ENCODE measurements at regions not wholly inside any gene's neighbourhood (a gene's known extent, or its start where the extent isn't known, plus 50 kb on each side); places are given as distances from the start of the nearest gene placed in this dataset.

GRCh38 chr6:132115714-132116366 lies 164.7 kb upstream of the CCN2 start:
- DNase-seq (ENCODE audit: low read depth, low spot score) (no peak), ATAC-seq (no peak)
- intact Hi-C loops (cut with micrococcal nuclease) = no loop called here
- Histone ChIP-seq H3K36me3 (ENCODE audit: control insufficient read depth in 1 of 2, insufficient read depth in 2 of 2, low read length in 2 of 2) (no peaks in the 10 kb centered on the region), H3K79me2 (ENCODE audit: insufficient read depth, low read length) (no peaks in the 10 kb centered on the region), H3K27ac (ENCODE audit: low read depth, low read length) (no peak overlapping the region), H2AFZ (ENCODE audit: low read depth, low read length, poor library complexity, severe bottlenecking) (no peak overlapping the region), H3K4me2 (ENCODE audit: low read length) (no peak overlapping the region), H4K20me1 (ENCODE audit: insufficient read depth) (no peaks in the 10 kb centered on the region), H3K4me3 (replicated peaks in 1 of 2; ENCODE audit: low read depth in 1 of 2, low read length in 2 of 2) (no peak overlapping the region), H3K9me2 (ENCODE audit: insufficient read depth) (no peaks in the 10 kb centered on the region), H3K9me3 (ENCODE audit: control insufficient read depth in 1 of 2, insufficient read depth in 1 of 2, low read depth in 1 of 2, low read length in 2 of 2) (no peaks in the 10 kb centered on the region), H3K9ac (ENCODE audit: low read length) (no peak overlapping the region), H3K27me3 (ENCODE audit: insufficient read depth, low read length) (no peaks in the 10 kb centered on the region), H3K4me1 (ENCODE audit: control insufficient read depth in 1 of 2, insufficient read depth in 2 of 2, low read length in 2 of 2) (no peaks in the 10 kb centered on the region)
- ChIA-PET POLR2A (no interaction called here), RAD21 (ENCODE audit: low non-redundant PET in 1 of 2, low total read pairs in 2 of 2, uncharacterized antibody in 2 of 2, unreplicated experiment in 2 of 2) (no interaction called here), CTCF (no interaction called here)
- no peak for TF ChIP-seq ATF3 (IDR thresholded peaks at IDR 0.05)
- TF ChIP-seq, protein P1, sequence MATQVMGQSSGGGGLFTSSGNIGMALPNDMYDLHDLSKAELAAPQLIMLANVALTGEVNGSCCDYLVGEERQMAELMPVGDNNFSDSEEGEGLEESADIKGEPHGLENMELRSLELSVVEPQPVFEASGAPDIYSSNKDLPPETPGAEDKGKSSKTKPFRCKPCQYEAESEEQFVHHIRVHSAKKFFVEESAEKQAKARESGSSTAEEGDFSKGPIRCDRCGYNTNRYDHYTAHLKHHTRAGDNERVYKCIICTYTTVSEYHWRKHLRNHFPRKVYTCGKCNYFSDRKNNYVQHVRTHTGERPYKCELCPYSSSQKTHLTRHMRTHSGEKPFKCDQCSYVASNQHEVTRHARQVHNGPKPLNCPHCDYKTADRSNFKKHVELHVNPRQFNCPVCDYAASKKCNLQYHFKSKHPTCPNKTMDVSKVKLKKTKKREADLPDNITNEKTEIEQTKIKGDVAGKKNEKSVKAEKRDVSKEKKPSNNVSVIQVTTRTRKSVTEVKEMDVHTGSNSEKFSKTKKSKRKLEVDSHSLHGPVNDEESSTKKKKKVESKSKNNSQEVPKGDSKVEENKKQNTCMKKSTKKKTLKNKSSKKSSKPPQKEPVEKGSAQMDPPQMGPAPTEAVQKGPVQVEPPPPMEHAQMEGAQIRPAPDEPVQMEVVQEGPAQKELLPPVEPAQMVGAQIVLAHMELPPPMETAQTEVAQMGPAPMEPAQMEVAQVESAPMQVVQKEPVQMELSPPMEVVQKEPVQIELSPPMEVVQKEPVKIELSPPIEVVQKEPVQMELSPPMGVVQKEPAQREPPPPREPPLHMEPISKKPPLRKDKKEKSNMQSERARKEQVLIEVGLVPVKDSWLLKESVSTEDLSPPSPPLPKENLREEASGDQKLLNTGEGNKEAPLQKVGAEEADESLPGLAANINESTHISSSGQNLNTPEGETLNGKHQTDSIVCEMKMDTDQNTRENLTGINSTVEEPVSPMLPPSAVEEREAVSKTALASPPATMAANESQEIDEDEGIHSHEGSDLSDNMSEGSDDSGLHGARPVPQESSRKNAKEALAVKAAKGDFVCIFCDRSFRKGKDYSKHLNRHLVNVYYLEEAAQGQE (IDR thresholded peaks at IDR 0.05; ENCODE audit: low read depth) = no peak
- TF ChIP-seq SRF (IDR thresholded peaks at IDR 0.05; ENCODE audit: low read depth) = no peak
- TF ChIP-seq SP1 (IDR thresholded peaks at IDR 0.05; ENCODE audit: low read depth) = no peak
- TF ChIP-seq EGR1 (IDR thresholded peaks at IDR 0.05; ENCODE audit: low read depth) = no peak
- TF ChIP-seq CEBPB (IDR thresholded peaks at IDR 0.05; ENCODE audit: low read depth) = no peak
- no peak for TF ChIP-seq JUND (IDR thresholded peaks at IDR 0.05)
- TF ChIP-seq ZNF274 (IDR thresholded peaks at IDR 0.05; ENCODE audit: low read depth, low read length) = no peak
- TF ChIP-seq, protein P2, sequence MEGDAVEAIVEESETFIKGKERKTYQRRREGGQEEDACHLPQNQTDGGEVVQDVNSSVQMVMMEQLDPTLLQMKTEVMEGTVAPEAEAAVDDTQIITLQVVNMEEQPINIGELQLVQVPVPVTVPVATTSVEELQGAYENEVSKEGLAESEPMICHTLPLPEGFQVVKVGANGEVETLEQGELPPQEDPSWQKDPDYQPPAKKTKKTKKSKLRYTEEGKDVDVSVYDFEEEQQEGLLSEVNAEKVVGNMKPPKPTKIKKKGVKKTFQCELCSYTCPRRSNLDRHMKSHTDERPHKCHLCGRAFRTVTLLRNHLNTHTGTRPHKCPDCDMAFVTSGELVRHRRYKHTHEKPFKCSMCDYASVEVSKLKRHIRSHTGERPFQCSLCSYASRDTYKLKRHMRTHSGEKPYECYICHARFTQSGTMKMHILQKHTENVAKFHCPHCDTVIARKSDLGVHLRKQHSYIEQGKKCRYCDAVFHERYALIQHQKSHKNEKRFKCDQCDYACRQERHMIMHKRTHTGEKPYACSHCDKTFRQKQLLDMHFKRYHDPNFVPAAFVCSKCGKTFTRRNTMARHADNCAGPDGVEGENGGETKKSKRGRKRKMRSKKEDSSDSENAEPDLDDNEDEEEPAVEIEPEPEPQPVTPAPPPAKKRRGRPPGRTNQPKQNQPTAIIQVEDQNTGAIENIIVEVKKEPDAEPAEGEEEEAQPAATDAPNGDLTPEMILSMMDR (IDR thresholded peaks at IDR 0.05 in 2 of 3, conservative IDR thresholded peaks at IDR 0.05 in 1 of 3; ENCODE audit: borderline replicate concordance in 1 of 3, insufficient read depth in 1 of 3, low read depth in 2 of 3, low read length in 2 of 3) = no peak
- no peak for TF ChIP-seq EZH2phosphoT487 (IDR thresholded peaks at IDR 0.05; ENCODE audit: borderline replicate concordance)
- TF ChIP-seq ZFX (IDR thresholded peaks at IDR 0.05) = no peak
- TF ChIP-seq ELF1 (IDR thresholded peaks at IDR 0.05; ENCODE audit: borderline replicate concordance, low read depth) = no peak
- no peak for TF ChIP-seq YY1 (IDR thresholded peaks at IDR 0.05; ENCODE audit: extremely low read depth, insufficient replicate concordance, low read depth, low read length)
- no peak for TF ChIP-seq POLR2AphosphoS5 (IDR thresholded peaks at IDR 0.05; ENCODE audit: low read depth, low read length)
- TF ChIP-seq EZH2 (IDR thresholded peaks at IDR 0.05) = no peak
- no peak for TF ChIP-seq FOSL1 (IDR thresholded peaks at IDR 0.05; ENCODE audit: low read depth)
- TF ChIP-seq RAD21 (IDR thresholded peaks at IDR 0.05; ENCODE audit: low read depth) = no peak
- no peak for TF ChIP-seq CBX3 (IDR thresholded peaks at IDR 0.05; ENCODE audit: low read depth)
- no TSS peak for BruUV-seq (replicated peaks)

All from HCT116 (cell line).